Liver (tissue), 8 donors: ENCODE measurements at regions not wholly inside any gene's neighbourhood (a gene's known extent, or its start where the extent isn't known, plus 50 kb on each side); places are given as distances from the start of the nearest gene placed in this dataset.

Source experiments
- DNase-seq: peaks from one replicate; pipeline ENCODE4 v3.0.0-alpha.2; 2017; ENCODE audit warnings: low spot score
- H3K27ac ChIP-seq, 2 donors: one replicate each; pipeline ENCODE4 v1.7.0; 2013; ENCODE audit warnings: inconsistent platforms in 2 of 2, low read length in 2 of 2, control low read depth in 1 of 2, low read depth in 1 of 2, mild to moderate bottlenecking in 1 of 2
- H3K27me3 ChIP-seq, 4 donors: one replicate each; pipeline versions ENCODE4 v1.6.1 to v1.7.0; 2013; ENCODE audit warnings: low read length in 3 of 4, inconsistent platforms in 1 of 4, mild to moderate bottlenecking in 1 of 4, moderate library complexity in 1 of 4; ENCODE audit not compliant: control insufficient read depth in 4 of 4, insufficient read depth in 4 of 4
- H3K36me3 ChIP-seq, 4 donors: one replicate each; pipeline versions ENCODE4 v1.6.1 to v1.7.0; 2013; ENCODE audit warnings: low read length in 3 of 4, mild to moderate bottlenecking in 3 of 4, low read depth in 1 of 4, moderate library complexity in 1 of 4; ENCODE audit not compliant: control insufficient read depth in 4 of 4, insufficient read depth in 3 of 4
- H3K4me1 ChIP-seq, 4 donors: one replicate each; pipeline versions ENCODE4 v1.6.1 to v1.7.0; 2013; ENCODE audit warnings: low read length in 3 of 4, mild to moderate bottlenecking in 3 of 4, moderate library complexity in 1 of 4; ENCODE audit not compliant: control insufficient read depth in 4 of 4, insufficient read depth in 4 of 4
- H3K4me3 ChIP-seq, 3 donors: one replicate each; pipeline versions ENCODE4 v1.6.1 to v1.7.0; 2013; ENCODE audit warnings: low read length in 3 of 3, control low read depth in 1 of 3, low read depth in 1 of 3, mild to moderate bottlenecking in 1 of 3
- H3K9ac ChIP-seq, 2 donors: one replicate each; pipeline ENCODE4 v1.7.0; 2013; ENCODE audit warnings: low read length in 2 of 2, mild to moderate bottlenecking in 2 of 2, moderate library complexity in 2 of 2, control low read depth in 1 of 2, low read depth in 1 of 2
- H3K9me3 ChIP-seq, 4 donors: one replicate each; pipeline versions ENCODE4 v1.6.1 to v1.7.0; 2013; ENCODE audit warnings: low read length in 3 of 4; ENCODE audit not compliant: control insufficient read depth in 4 of 4
- EGR1 ChIP-seq, 2 donors: IDR thresholded peaks; 2 replicates each; pipeline ENCODE4 v1.6.1; 2016 to 2018; ENCODE audit warnings: antibody characterized with exemption in 2 of 2, low read depth in 2 of 2
- FOXA1 ChIP-seq: IDR thresholded peaks from 2 replicates; pipeline ENCODE4 v1.6.1; 2016; ENCODE audit warnings: antibody characterized with exemption
- FOXA2 ChIP-seq: IDR thresholded peaks from 2 replicates; pipeline ENCODE4 v1.6.1; 2016; ENCODE audit warnings: antibody characterized with exemption
- GABPA ChIP-seq, 2 donors: IDR thresholded peaks in 1 of 2; conservative IDR thresholded peaks in 1 of 2; 2 replicates each; pipeline ENCODE4 v1.6.1; 2016; ENCODE audit warnings: antibody characterized with exemption in 2 of 2, mild to moderate bottlenecking in 1 of 2, moderate library complexity in 1 of 2
- HNF4A ChIP-seq, 2 donors: conservative IDR thresholded peaks; 2 replicates each; pipeline ENCODE4 v1.6.1; 2016; ENCODE audit warnings: antibody characterized with exemption in 2 of 2, mild to moderate bottlenecking in 2 of 2
- HNF4G ChIP-seq: IDR thresholded peaks from 2 replicates; pipeline ENCODE4 v1.6.1; 2016; ENCODE audit warnings: antibody characterized with exemption
- JUND ChIP-seq, 2 donors: IDR thresholded peaks; 2 replicates each; pipeline ENCODE4 v1.6.1; 2016; ENCODE audit warnings: antibody characterized with exemption in 2 of 2
- NR2F2 ChIP-seq: IDR thresholded peaks from 2 replicates; pipeline ENCODE4 v1.6.1; 2016; ENCODE audit warnings: antibody characterized with exemption
- RAD21 ChIP-seq, 2 donors: IDR thresholded peaks; 2 replicates each; pipeline ENCODE4 v1.6.1; 2016; ENCODE audit warnings: antibody characterized with exemption in 2 of 2, mild to moderate bottlenecking in 2 of 2
- RXRA ChIP-seq, 2 donors: IDR thresholded peaks; 2 replicates each; pipeline ENCODE4 v1.6.1; 2017 to 2018; ENCODE audit warnings: antibody characterized with exemption in 2 of 2, mild to moderate bottlenecking in 1 of 2
- SP1 ChIP-seq: IDR thresholded peaks from 2 replicates; pipeline ENCODE4 v1.6.1; 2018; ENCODE audit warnings: antibody characterized with exemption, mild to moderate bottlenecking
- TAF1 ChIP-seq: conservative IDR thresholded peaks from 2 replicates; pipeline ENCODE4 v1.6.1; 2016; ENCODE audit warnings: antibody characterized with exemption, mild to moderate bottlenecking
- YY1 ChIP-seq: IDR thresholded peaks from 2 replicates; pipeline ENCODE4 v1.6.1; 2016; ENCODE audit warnings: antibody characterized with exemption, mild to moderate bottlenecking
- WGBS: extraction: QIAGEN DNeasy Blood & Tissue Kit; methylation state at CpG from one replicate; pipeline ENCODE4 v1.1.7; 2013; 5-methylcytosine and 5-hydroxymethylcytosine counted together
- TF ChIP-seq, protein P1 (sequence below): IDR thresholded peaks from 2 replicates; pipeline ENCODE4 v1.6.1; 2016; ENCODE audit warnings: antibody characterized with exemption
- TF ChIP-seq, protein P2 (sequence below): IDR thresholded peaks from 2 replicates; pipeline ENCODE4 v1.6.1; 2016; ENCODE audit warnings: antibody characterized with exemption, mild to moderate bottlenecking
- TF ChIP-seq, protein P3 (sequence below): IDR thresholded peaks from 2 replicates; pipeline ENCODE4 v1.6.1; 2016; ENCODE audit warnings: antibody characterized with exemption
- TF ChIP-seq, protein P4 (sequence below): IDR thresholded peaks from 2 replicates; pipeline ENCODE4 v1.6.1; 2016; ENCODE audit warnings: antibody characterized with exemption
- TF ChIP-seq, protein P5 (sequence below): fragments of 150-350 bp; IDR thresholded peaks from 2 replicates; pipeline ENCODE4 v1.5.1; 2017; ENCODE audit warnings: improper control_type of control experiment, low read depth, low read length; ENCODE audit not compliant: missing input control
- donor health status: healthy.
- donor health status: healthy.
- donor health status: healthy.
- donor health status: healthy.
- donor health status: healthy.

DNA sequence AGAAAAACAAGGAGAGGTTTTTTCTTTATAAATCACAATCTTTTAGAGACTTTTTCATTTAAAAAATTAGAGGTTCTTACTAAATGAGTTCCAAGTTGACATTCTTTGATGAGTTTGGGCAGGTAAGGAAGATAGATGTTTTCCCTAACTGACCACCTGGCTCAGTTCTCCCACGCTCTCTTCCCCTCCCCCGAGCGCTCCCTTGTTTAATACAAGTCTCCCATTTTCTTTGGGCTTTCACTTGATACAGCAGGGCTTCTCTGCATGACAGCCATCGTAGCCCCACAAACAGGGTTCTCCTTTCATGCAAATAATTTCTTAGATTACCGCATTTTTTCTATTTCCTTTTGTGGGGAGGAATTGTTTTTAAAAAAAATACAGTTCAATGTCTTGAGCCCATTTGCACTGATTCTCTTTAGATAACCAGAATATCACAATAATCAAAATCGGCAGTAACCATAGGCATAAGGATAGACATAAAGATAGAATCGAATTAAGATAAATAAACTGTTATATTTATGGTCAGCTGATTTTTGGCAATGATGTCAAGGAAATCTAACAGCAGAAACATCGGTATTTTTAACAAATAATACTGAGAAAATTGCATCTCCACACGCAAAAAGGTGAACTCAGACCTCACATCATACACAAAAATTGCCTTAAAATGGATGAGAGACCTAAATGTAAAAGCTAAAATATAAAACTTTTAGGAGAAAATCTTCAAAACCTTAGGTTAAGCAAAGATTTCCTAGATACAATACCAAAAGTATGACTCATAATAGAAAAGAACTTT, 325.4 kb downstream of the PIK3R1 start:
- DNase-seq = no peak
- H3K27ac ChIP-seq = no peak overlapping the region
- 92% methylated on average over 9 of the region's 9 CpGs for WGBS
- no peaks in the 10 kb centered on the region for H3K4me1 ChIP-seq
- H3K9ac ChIP-seq = no peak overlapping the region
- no peak for TF ChIP-seq EGR1 (IDR thresholded peaks at IDR 0.05; ENCODE audit: low read depth in 2 of 2)
- no peak for TF ChIP-seq TAF1
- no peak for TF ChIP-seq FOXA1
- no peak for TF ChIP-seq HNF4A (conservative IDR thresholded peaks at IDR 0.05)
- no peak for TF ChIP-seq JUND (IDR thresholded peaks at IDR 0.05)
- no peak for TF ChIP-seq FOXA2
- TF ChIP-seq, protein P1, sequence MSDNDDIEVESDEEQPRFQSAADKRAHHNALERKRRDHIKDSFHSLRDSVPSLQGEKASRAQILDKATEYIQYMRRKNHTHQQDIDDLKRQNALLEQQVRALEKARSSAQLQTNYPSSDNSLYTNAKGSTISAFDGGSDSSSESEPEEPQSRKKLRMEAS = no peak
- TF ChIP-seq SP1 = no peak
- TF ChIP-seq, protein P2, sequence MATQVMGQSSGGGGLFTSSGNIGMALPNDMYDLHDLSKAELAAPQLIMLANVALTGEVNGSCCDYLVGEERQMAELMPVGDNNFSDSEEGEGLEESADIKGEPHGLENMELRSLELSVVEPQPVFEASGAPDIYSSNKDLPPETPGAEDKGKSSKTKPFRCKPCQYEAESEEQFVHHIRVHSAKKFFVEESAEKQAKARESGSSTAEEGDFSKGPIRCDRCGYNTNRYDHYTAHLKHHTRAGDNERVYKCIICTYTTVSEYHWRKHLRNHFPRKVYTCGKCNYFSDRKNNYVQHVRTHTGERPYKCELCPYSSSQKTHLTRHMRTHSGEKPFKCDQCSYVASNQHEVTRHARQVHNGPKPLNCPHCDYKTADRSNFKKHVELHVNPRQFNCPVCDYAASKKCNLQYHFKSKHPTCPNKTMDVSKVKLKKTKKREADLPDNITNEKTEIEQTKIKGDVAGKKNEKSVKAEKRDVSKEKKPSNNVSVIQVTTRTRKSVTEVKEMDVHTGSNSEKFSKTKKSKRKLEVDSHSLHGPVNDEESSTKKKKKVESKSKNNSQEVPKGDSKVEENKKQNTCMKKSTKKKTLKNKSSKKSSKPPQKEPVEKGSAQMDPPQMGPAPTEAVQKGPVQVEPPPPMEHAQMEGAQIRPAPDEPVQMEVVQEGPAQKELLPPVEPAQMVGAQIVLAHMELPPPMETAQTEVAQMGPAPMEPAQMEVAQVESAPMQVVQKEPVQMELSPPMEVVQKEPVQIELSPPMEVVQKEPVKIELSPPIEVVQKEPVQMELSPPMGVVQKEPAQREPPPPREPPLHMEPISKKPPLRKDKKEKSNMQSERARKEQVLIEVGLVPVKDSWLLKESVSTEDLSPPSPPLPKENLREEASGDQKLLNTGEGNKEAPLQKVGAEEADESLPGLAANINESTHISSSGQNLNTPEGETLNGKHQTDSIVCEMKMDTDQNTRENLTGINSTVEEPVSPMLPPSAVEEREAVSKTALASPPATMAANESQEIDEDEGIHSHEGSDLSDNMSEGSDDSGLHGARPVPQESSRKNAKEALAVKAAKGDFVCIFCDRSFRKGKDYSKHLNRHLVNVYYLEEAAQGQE = no peak
- TF ChIP-seq RXRA (IDR thresholded peaks at IDR 0.05) = no peak
- TF ChIP-seq YY1 = no peak
- no peak for TF ChIP-seq RAD21 (IDR thresholded peaks at IDR 0.05)
- TF ChIP-seq GABPA (IDR thresholded peaks at IDR 0.05 in 1 of 2, conservative IDR thresholded peaks at IDR 0.05 in 1 of 2) = no peak
- TF ChIP-seq, protein P3, sequence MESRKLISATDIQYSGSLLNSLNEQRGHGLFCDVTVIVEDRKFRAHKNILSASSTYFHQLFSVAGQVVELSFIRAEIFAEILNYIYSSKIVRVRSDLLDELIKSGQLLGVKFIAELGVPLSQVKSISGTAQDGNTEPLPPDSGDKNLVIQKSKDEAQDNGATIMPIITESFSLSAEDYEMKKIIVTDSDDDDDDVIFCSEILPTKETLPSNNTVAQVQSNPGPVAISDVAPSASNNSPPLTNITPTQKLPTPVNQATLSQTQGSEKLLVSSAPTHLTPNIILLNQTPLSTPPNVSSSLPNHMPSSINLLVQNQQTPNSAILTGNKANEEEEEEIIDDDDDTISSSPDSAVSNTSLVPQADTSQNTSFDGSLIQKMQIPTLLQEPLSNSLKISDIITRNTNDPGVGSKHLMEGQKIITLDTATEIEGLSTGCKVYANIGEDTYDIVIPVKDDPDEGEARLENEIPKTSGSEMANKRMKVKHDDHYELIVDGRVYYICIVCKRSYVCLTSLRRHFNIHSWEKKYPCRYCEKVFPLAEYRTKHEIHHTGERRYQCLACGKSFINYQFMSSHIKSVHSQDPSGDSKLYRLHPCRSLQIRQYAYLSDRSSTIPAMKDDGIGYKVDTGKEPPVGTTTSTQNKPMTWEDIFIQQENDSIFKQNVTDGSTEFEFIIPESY = no peak
- TF ChIP-seq NR2F2 = no peak
- TF ChIP-seq, protein P4, sequence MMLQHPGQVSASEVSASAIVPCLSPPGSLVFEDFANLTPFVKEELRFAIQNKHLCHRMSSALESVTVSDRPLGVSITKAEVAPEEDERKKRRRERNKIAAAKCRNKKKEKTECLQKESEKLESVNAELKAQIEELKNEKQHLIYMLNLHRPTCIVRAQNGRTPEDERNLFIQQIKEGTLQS = no peak
- TF ChIP-seq, protein P5, sequence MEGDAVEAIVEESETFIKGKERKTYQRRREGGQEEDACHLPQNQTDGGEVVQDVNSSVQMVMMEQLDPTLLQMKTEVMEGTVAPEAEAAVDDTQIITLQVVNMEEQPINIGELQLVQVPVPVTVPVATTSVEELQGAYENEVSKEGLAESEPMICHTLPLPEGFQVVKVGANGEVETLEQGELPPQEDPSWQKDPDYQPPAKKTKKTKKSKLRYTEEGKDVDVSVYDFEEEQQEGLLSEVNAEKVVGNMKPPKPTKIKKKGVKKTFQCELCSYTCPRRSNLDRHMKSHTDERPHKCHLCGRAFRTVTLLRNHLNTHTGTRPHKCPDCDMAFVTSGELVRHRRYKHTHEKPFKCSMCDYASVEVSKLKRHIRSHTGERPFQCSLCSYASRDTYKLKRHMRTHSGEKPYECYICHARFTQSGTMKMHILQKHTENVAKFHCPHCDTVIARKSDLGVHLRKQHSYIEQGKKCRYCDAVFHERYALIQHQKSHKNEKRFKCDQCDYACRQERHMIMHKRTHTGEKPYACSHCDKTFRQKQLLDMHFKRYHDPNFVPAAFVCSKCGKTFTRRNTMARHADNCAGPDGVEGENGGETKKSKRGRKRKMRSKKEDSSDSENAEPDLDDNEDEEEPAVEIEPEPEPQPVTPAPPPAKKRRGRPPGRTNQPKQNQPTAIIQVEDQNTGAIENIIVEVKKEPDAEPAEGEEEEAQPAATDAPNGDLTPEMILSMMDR = no peak
- no peak for TF ChIP-seq HNF4G
- H3K36me3 ChIP-seq = no peaks in the 10 kb centered on the region
- no peaks in the 10 kb centered on the region for H3K27me3 ChIP-seq
- H3K9me3 ChIP-seq = no peaks in the 10 kb centered on the region
- no peak overlapping the region for H3K4me3 ChIP-seq
